ENCODE measurements at regions not wholly inside any gene's neighbourhood (a gene's known extent, or its start where the extent isn't known, plus 50 kb on each side); places are given as distances from the start of the nearest gene placed in this dataset.

- TF ChIP-seq, protein P1, sequence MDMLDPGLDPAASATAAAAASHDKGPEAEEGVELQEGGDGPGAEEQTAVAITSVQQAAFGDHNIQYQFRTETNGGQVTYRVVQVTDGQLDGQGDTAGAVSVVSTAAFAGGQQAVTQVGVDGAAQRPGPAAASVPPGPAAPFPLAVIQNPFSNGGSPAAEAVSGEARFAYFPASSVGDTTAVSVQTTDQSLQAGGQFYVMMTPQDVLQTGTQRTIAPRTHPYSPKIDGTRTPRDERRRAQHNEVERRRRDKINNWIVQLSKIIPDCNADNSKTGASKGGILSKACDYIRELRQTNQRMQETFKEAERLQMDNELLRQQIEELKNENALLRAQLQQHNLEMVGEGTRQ (IDR thresholded peaks at IDR 0.05; ENCODE audit: low read depth, low read length) = no peak
- TF ChIP-seq FOS (IDR thresholded peaks at IDR 0.05; ENCODE audit: low read depth, low read length) = no peak
- TF ChIP-seq, protein P2, sequence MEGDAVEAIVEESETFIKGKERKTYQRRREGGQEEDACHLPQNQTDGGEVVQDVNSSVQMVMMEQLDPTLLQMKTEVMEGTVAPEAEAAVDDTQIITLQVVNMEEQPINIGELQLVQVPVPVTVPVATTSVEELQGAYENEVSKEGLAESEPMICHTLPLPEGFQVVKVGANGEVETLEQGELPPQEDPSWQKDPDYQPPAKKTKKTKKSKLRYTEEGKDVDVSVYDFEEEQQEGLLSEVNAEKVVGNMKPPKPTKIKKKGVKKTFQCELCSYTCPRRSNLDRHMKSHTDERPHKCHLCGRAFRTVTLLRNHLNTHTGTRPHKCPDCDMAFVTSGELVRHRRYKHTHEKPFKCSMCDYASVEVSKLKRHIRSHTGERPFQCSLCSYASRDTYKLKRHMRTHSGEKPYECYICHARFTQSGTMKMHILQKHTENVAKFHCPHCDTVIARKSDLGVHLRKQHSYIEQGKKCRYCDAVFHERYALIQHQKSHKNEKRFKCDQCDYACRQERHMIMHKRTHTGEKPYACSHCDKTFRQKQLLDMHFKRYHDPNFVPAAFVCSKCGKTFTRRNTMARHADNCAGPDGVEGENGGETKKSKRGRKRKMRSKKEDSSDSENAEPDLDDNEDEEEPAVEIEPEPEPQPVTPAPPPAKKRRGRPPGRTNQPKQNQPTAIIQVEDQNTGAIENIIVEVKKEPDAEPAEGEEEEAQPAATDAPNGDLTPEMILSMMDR (conservative IDR thresholded peaks at IDR 0.05; ENCODE audit: low read depth, low read length) = no peak
- no peak for TF ChIP-seq RCOR1 (IDR thresholded peaks at IDR 0.05; ENCODE audit: insufficient replicate concordance, low read length)
- TF ChIP-seq SMC3 (IDR thresholded peaks at IDR 0.05; ENCODE audit: low read depth, low read length) = no peak
- TF ChIP-seq POLR2A (IDR thresholded peaks at IDR 0.05; ENCODE audit: low read depth, low read length) = no peak
- TF ChIP-seq CEBPB (IDR thresholded peaks at IDR 0.05; ENCODE audit: low read depth, low read length) = no peak
- TF ChIP-seq MXI1 (IDR thresholded peaks at IDR 0.05; ENCODE audit: borderline replicate concordance, low read depth, low read length) = no peak
- TF ChIP-seq RFX5 (IDR thresholded peaks at IDR 0.05; ENCODE audit: low read depth, low read length) = no peak
- no peak for TF ChIP-seq ELK1 (IDR thresholded peaks at IDR 0.05; ENCODE audit: borderline replicate concordance, low read depth, low read length)
- no peak for TF ChIP-seq MAZ (IDR thresholded peaks at IDR 0.05; ENCODE audit: borderline replicate concordance, low read depth, low read length)
- no peak for TF ChIP-seq CHD1 (IDR thresholded peaks at IDR 0.05; ENCODE audit: low read depth, low read length)
These were observed 302.2 kb downstream of the CGGBP1 start for GRCh38 chr3:87756616-87757015.

Measured in IMR-90 (cell line).